NCI-H2029 (cell line): ENCODE measurements at regions not wholly inside any gene's neighbourhood (a gene's known extent, or its start where the extent isn't known, plus 50 kb on each side); places are given as distances from the start of the nearest gene placed in this dataset.

Source experiments
- DNase-seq: peaks from one replicate; lab custom pipeline; 2025; lab: John Stamatoyannopoulos, UW

GRCh38 chr6:150537893-150538292 is 61.8 kb upstream of the PLEKHG1 start:
- DNase-seq, result no peak

GRCh38 chr6:150539111-150539510 is 60.6 kb upstream of the PLEKHG1 start:
- DNase-seq, result no peak

GRCh38 chr6:150539568-150539967 is 60.1 kb upstream of the PLEKHG1 start:
- no peak for DNase-seq

GRCh38 chr6:150541576-150541975 is 58.1 kb upstream of the PLEKHG1 start:
- peak; percentile 10 for DNase-seq

- DNase-seq, result no peak
Measured at GRCh38 chr6:150543178-150543577, 56.5 kb upstream of the PLEKHG1 start.

GRCh38 chr6:150544793-150545192 is 54.9 kb upstream of the PLEKHG1 start:
- no peak for DNase-seq

GRCh38 chr6:150546457-150546856 is 53.2 kb upstream of the PLEKHG1 start:
- no peak for DNase-seq

- DNase-seq, result peak; percentile 16
Measured at GRCh38 chr6:150547502-150548222, 52.0 kb upstream of the PLEKHG1 start.

- no peak for DNase-seq
Measured at GRCh38 chr6:150548330-150548729, 51.4 kb upstream of the PLEKHG1 start.

GRCh38 chr6:150549007-150549406 is 50.7 kb upstream of the PLEKHG1 start:
- DNase-seq, result no peak

GRCh38 chr6:150549674-150550101 is 50.0 kb upstream of the PLEKHG1 start:
- DNase-seq, result no peak
